Thoracic aorta (tissue), 2 donors: ENCODE measurements at regions not wholly inside any gene's neighbourhood (a gene's known extent, or its start where the extent isn't known, plus 50 kb on each side); places are given as distances from the start of the nearest gene placed in this dataset.
A peak's percentile ranks its signal among the peaks of the same experiment; 100 is the strongest.
"Not testable (repeated sequence)": the region's sequence is repeated elsewhere in the genome, so short reads cannot be mapped to it uniquely, and the experiment has no call there.

Source experiments
- ATAC-seq: fragments of 150-250 bp; one replicate; pipeline ENCODE4 v1.8.0; 2017; ENCODE audit warnings: low read depth; ENCODE audit not compliant: insufficient number of reproducible peaks, low FRiP score
- DNase-seq: peaks from one replicate; pipeline ENCODE4 v3.0.0-alpha.2; 2020; ENCODE audit warnings: low spot score
- H3K27ac ChIP-seq, 2 donors: fragments of 200-600 bp; sonication (generic); 1 replicate in 1 of 2; 2 replicates in 1 of 2; pipeline ENCODE4 v1.5.1; 2016; ENCODE audit warnings: mild to moderate bottlenecking in 2 of 2, moderate library complexity in 2 of 2
- H3K27me3 ChIP-seq: fragments of 200-600 bp; sonication (generic); replicated peaks from 2 replicates; pipeline ENCODE4 v1.6.0; 2016; ENCODE audit warnings: mild to moderate bottlenecking; ENCODE audit not compliant: insufficient read depth
- H3K36me3 ChIP-seq: fragments of 200-600 bp; sonication (generic); one replicate; pipeline ENCODE4 v1.5.1; 2016
- H3K4me1 ChIP-seq, 2 donors: fragments of 200-600 bp; sonication (generic); 1 replicate in 1 of 2; 2 replicates in 1 of 2; pipeline versions ENCODE4 v1.5.1 to v1.6.0; 2016; ENCODE audit warnings: low read depth in 2 of 2, mild to moderate bottlenecking in 1 of 2; ENCODE audit not compliant: control insufficient read depth in 1 of 2
- H3K4me3 ChIP-seq: fragments of 200-600 bp; sonication (generic); 2 replicates; pipeline ENCODE4 v1.5.1; 2016; ENCODE audit warnings: mild to moderate bottlenecking
- H3K9me3 ChIP-seq: fragments of 200-600 bp; sonication (generic); 2 replicates; pipeline ENCODE4 v1.5.1; 2016
- CTCF ChIP-seq: fragments of 200-600 bp; sonication (generic); IDR thresholded peaks from one replicate; pipeline ENCODE4 v1.5.1; 2019; ENCODE audit warnings: antibody characterized with exemption

DNA sequence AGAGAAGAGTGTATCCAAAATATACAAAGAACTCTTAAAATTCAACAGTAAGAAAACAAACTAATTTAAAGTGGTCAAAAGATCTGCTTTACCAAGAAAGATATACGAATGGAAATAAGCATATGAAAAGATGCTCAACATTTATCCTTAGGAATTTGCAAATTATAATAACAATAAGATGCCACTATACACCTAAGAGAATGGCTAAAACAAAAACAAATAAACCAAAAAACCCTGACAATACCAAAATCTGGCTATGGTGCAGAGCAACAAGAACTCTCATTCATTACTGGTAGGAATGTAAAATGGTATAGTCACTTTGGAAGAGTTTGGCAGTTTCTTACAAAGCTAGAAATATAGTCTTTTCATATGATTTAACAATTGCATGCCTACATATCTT, 545.7 kb upstream of the AGA start:
- Histone ChIP-seq H3K4me3 (no peak overlapping the region), H3K36me3 (no peaks in the 10 kb centered on the region), H3K9me3 (no peaks in the 10 kb centered on the region), H3K4me1 (no peaks in the 10 kb centered on the region), H3K27ac (no peak overlapping the region), H3K27me3 (no peaks in the 10 kb centered on the region)
- ATAC-seq (no peak), DNase-seq (no peak)
- TF ChIP-seq CTCF = no peak

DNA sequence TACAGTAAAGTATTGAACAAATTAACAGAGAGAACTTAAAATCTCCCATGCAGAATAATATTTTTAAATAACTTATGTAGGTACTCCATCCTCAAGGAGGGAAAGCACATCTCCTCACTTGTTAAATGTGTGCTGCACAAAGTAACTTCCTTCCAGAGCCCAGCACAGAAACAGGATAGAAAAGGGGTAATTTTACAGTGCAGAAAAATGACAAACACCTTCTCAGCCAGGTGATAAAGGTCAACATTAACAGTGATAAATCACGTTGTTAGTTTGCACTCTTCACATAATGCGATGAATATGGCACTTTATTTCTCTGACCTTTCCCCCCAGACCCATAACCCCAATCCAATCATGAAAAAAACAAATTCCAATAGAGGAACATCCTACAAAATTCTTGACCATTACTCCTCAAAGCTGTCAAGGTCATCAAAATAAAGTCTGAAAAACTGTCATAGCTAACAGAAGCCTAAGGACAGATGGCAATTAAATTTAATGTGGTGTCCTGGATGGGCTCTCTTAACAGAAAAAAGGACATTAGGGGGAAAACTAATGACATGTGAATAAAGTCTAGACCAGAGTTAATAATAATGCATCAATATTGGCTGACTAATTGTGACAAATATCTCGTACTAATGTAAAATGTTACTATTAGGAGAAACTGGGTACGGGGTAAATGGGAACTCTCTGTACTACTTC, 547.4 kb upstream of the AGA start:
- H3K4me3 ChIP-seq = no peak overlapping the region
- ATAC-seq (no peak), DNase-seq (no peak)
- H3K4me1 ChIP-seq = no peaks in the 10 kb centered on the region
- no peaks in the 10 kb centered on the region for H3K27me3 ChIP-seq
- H3K9me3 ChIP-seq = no peaks in the 10 kb centered on the region
- TF ChIP-seq CTCF = no peak
- H3K27ac ChIP-seq = no peak overlapping the region
- H3K36me3 ChIP-seq = no peaks in the 10 kb centered on the region

DNA sequence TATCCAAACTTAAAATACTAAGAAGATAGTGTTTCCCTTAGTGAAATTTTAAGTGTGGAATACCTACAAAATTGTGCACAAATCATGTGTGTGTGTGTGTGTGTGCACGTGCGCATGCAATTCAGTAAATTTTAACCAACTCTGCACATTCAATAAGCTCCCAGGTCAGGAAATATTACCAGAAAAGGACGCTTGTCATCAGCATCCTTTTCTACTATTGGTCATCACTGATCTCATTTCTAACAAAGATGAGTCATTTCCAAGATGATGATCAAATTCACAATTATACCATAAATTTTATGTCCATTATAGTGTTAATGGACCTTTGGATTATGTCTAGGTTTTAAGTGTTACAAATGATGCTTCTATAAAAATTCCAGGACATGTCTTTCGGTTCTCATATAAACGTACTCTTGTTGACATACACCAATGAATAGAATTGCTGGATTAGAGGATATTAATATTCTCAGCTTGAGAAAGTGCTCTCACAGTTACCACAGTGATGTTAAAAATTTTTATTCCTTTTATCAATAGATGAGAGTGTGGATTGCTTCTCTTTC, 560.9 kb upstream of the AGA start:
- no peak for TF ChIP-seq CTCF
- no peaks in the 10 kb centered on the region for H3K36me3 ChIP-seq
- H3K27ac ChIP-seq = no peak overlapping the region
- no peaks in the 10 kb centered on the region for H3K4me1 ChIP-seq
- no peaks in the 10 kb centered on the region for H3K27me3 ChIP-seq
- ATAC-seq (no peak), DNase-seq (no peak)
- H3K9me3 ChIP-seq = peaks cover 2% of the 10 kb centered on the region
- H3K4me3 ChIP-seq = no peak overlapping the region

DNA sequence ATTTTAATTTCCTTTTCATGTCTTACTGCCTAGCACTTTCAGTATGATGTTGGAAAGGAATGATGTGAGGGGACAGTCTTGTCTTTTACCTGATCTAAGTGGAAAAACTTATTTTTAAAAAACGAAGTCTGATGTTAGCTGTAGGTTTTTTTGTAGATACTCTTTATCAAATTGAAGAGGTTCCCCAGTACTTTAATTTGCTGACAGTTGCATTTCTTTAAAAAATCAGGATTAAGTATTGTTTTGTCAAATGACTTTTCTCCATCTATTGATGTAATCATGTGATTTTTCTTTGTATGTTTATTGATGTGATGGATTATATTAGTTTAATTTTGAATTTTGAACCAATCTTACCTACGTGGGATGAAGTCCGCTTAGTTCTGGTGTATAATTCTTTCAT, 568.4 kb upstream of the AGA start:
- H3K4me1 ChIP-seq = no peaks in the 10 kb centered on the region
- H3K27ac ChIP-seq = no peak overlapping the region
- TF ChIP-seq CTCF = no peak
- no peak overlapping the region for H3K4me3 ChIP-seq
- H3K36me3 ChIP-seq = no peaks in the 10 kb centered on the region
- DNase-seq (no peak), ATAC-seq (no peak)
- H3K9me3 ChIP-seq = peaks cover 2% of the 10 kb centered on the region
- H3K27me3 ChIP-seq = no peaks in the 10 kb centered on the region

DNA sequence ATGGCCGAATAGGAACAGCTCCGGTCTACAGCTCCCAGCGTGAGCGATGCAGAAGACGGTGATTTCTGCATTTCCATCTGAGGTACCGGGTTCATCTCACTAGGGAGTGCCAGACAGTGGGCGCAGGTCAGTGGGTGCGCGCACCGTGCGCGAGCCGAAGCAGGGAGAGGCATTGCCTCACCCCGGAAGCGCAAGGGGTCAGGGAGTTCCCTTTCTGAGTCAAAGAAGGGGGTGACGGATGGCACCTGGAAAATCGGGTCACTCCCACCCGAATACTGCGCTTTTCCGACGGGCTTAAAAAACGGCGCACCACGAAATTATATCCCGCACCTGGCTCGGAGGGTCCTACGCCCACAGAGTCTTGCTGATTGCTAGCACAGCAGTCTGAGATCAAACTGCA, 572.8 kb upstream of the AGA start:
- not testable (repeated sequence) for H3K4me1 ChIP-seq, ATAC-seq, H3K27ac ChIP-seq, H3K9me3 ChIP-seq, H3K36me3 ChIP-seq, H3K4me3 ChIP-seq, H3K27me3 ChIP-seq, DNase-seq

- Histone ChIP-seq H3K9me3 (no peaks in the 10 kb centered on the region), H3K27me3 (no peaks in the 10 kb centered on the region), H3K36me3 (no peaks in the 10 kb centered on the region), H3K27ac (no peak overlapping the region), H3K4me3 (no peak overlapping the region), H3K4me1 (peaks cover 0 to 4% of the 10 kb centered on the region in 2 donors)
- no peak for DNase-seq
- TF ChIP-seq CTCF = no peak
- peak; percentile 41 for ATAC-seq
Observed at GRCh38 chr4:178026999-178027398, 584.8 kb upstream of the AGA start.
